PC-3 (cell line): ENCODE measurements at regions not wholly inside any gene's neighbourhood (a gene's known extent, or its start where the extent isn't known, plus 50 kb on each side); places are given as distances from the start of the nearest gene placed in this dataset.

ENCODE experiments used
- CTCF ChIP-seq: fragments of 300-600 bp; sonication (generic); conservative IDR thresholded peaks from 2 replicates; pipeline ENCODE4 v1.5.1; 2017; ENCODE audit warnings: antibody characterized with exemption, low read depth, mild to moderate bottlenecking, low read length
- EZH2 ChIP-seq: fragments of 300-600 bp; sonication (generic); IDR thresholded peaks from one replicate; pipeline ENCODE4 v1.6.1; 2017; ENCODE audit warnings: antibody characterized with exemption, mild to moderate bottlenecking, low read length; ENCODE audit not compliant: unreplicated experiment

GRCh38 chr2:131753640-131754561 is 226.2 kb downstream of the CCDC74A start:
- TF ChIP-seq CTCF, result no peak
- TF ChIP-seq EZH2, result no peak
